Fibroblast of lung (primary cell): ENCODE measurements at regions not wholly inside any gene's neighbourhood (a gene's known extent, or its start where the extent isn't known, plus 50 kb on each side); places are given as distances from the start of the nearest gene placed in this dataset.

Source experiments
- DNase-seq, 2 donors: peaks; one replicate each; pipeline versions ENCODE4 v3.0.0 to v3.0.0-alpha.2; 2010; ENCODE audit warnings: low read depth in 2 of 2
- H2AFZ ChIP-seq: 2 replicates; pipeline ENCODE4 v1.5.1; 2012; ENCODE audit warnings: low read length, control low read depth, inconsistent platforms
- H3K27ac ChIP-seq: 2 replicates; pipeline ENCODE4 v1.5.1; 2011; ENCODE audit warnings: low read length, control low read depth; ENCODE audit not compliant: insufficient read depth
- H3K27me3 ChIP-seq: 2 replicates; pipeline ENCODE4 v1.5.1; 2011; ENCODE audit warnings: mild to moderate bottlenecking, low read length; ENCODE audit not compliant: control insufficient read depth, insufficient read depth
- H3K36me3 ChIP-seq: 2 replicates; pipeline ENCODE4 v1.5.1; 2011; ENCODE audit warnings: low read length; ENCODE audit not compliant: control insufficient read depth, insufficient read depth
- H3K4me1 ChIP-seq: 2 replicates; pipeline ENCODE4 v1.5.1; 2011; ENCODE audit warnings: low read length; ENCODE audit not compliant: control insufficient read depth, insufficient read depth; ENCODE audit errors: extremely low read depth
- H3K4me2 ChIP-seq: 2 replicates; pipeline ENCODE4 v1.5.1; 2011; ENCODE audit warnings: low read length, control low read depth; ENCODE audit not compliant: insufficient read depth; ENCODE audit errors: extremely low read depth
- H3K4me3 ChIP-seq, 4 experiments: fragments of 200-600 bp in 1 of 4; sonication (generic) in 1 of 4; replicated peaks in 1 of 4; 2 replicates each; pipeline ENCODE4 v1.5.1; 2011 to 2016; ENCODE audit warnings: low read length in 4 of 4, low read depth in 3 of 4, mild to moderate bottlenecking in 3 of 4, control low read depth in 2 of 4, inconsistent platforms in 1 of 4, mixed read lengths in 1 of 4; ENCODE audit not compliant: insufficient read depth in 1 of 4; ENCODE audit errors: control extremely low read depth in 1 of 4
- H3K79me2 ChIP-seq: 2 replicates; pipeline ENCODE4 v1.5.1; 2012; ENCODE audit warnings: mild to moderate bottlenecking, low read length, inconsistent platforms; ENCODE audit not compliant: control insufficient read depth, insufficient read depth
- H3K9ac ChIP-seq: 2 replicates; pipeline ENCODE4 v1.5.1; 2011; ENCODE audit warnings: mild to moderate bottlenecking, low read length, control low read depth; ENCODE audit not compliant: insufficient read depth
- H3K9me3 ChIP-seq: 2 replicates; pipeline ENCODE4 v1.5.1; 2012; ENCODE audit warnings: low read depth, low read length; ENCODE audit not compliant: control insufficient read depth, insufficient read depth
- H4K20me1 ChIP-seq: 2 replicates; pipeline ENCODE4 v1.5.1; 2011; ENCODE audit warnings: low read length; ENCODE audit not compliant: control insufficient read depth, insufficient read depth; ENCODE audit errors: extremely low read depth
- CTCF ChIP-seq, 2 donors: IDR thresholded peaks in 1 of 2; conservative IDR thresholded peaks in 1 of 2; 1 replicate in 1 of 2; 2 replicates in 1 of 2; pipeline ENCODE4 v1.5.1; 2011 to 2012; ENCODE audit warnings: low read length in 2 of 2, control low read depth in 1 of 2, inconsistent platforms in 1 of 2, low read depth in 1 of 2, mild to moderate bottlenecking in 1 of 2
- EZH2 ChIP-seq: IDR thresholded peaks from 2 replicates; pipeline ENCODE4 v1.5.1; 2012; ENCODE audit warnings: low read length, control low read depth, mild to moderate bottlenecking; ENCODE audit errors: missing control alignments

- TF ChIP-seq EZH2 (no peak), CTCF (conservative IDR thresholded peaks at IDR 0.05 in 1 of 2, IDR thresholded peaks at IDR 0.05 in 1 of 2; ENCODE audit: low read depth in 1 of 2, low read length in 2 of 2) (no peak)
- Histone ChIP-seq H3K4me2 (no peak overlapping the region), H3K79me2 (no peaks in the 10 kb centered on the region), H3K27me3 (no peaks in the 10 kb centered on the region), H3K9me3 (no peaks in the 10 kb centered on the region), H3K36me3 (no peaks in the 10 kb centered on the region), H3K4me1 (no peaks in the 10 kb centered on the region), H2AFZ (no peak overlapping the region), H3K4me3 (no peak overlapping the region), H4K20me1 (no peaks in the 10 kb centered on the region), H3K27ac (no peak overlapping the region), H3K9ac (no peak overlapping the region)
- no peak for DNase-seq
Observed at GRCh38 chr10:4568731-4569130, 257.3 kb upstream of the AKR1E2 start.

GRCh38 chr10:4568086-4568485, 257.9 kb upstream of the AKR1E2 start:
- DNase-seq = no peak
- Histone ChIP-seq H3K27me3 (no peaks in the 10 kb centered on the region), H3K27ac (no peak overlapping the region), H3K4me1 (no peaks in the 10 kb centered on the region), H3K9me3 (no peaks in the 10 kb centered on the region), H3K4me3 (no peak overlapping the region), H3K79me2 (no peaks in the 10 kb centered on the region), H3K36me3 (no peaks in the 10 kb centered on the region), H4K20me1 (no peaks in the 10 kb centered on the region), H2AFZ (no peak overlapping the region), H3K4me2 (no peak overlapping the region), H3K9ac (no peak overlapping the region)
- TF ChIP-seq CTCF (conservative IDR thresholded peaks at IDR 0.05 in 1 of 2, IDR thresholded peaks at IDR 0.05 in 1 of 2; ENCODE audit: low read depth in 1 of 2, low read length in 2 of 2) = no peak
- TF ChIP-seq EZH2 = no peak

GRCh38 chr10:4567637-4568036, 258.4 kb upstream of the AKR1E2 start:
- Histone ChIP-seq H4K20me1 (no peaks in the 10 kb centered on the region), H3K27ac (no peak overlapping the region), H3K27me3 (no peaks in the 10 kb centered on the region), H3K9me3 (no peaks in the 10 kb centered on the region), H3K36me3 (no peaks in the 10 kb centered on the region), H2AFZ (no peak overlapping the region), H3K9ac (no peak overlapping the region), H3K4me2 (no peak overlapping the region), H3K4me1 (no peaks in the 10 kb centered on the region), H3K4me3 (no peak overlapping the region), H3K79me2 (no peaks in the 10 kb centered on the region)
- TF ChIP-seq EZH2 (no peak), CTCF (conservative IDR thresholded peaks at IDR 0.05 in 1 of 2, IDR thresholded peaks at IDR 0.05 in 1 of 2; ENCODE audit: low read depth in 1 of 2, low read length in 2 of 2) (no peak)
- DNase-seq = no peak
